ENCODE measurements at regions not wholly inside any gene's neighbourhood (a gene's known extent, or its start where the extent isn't known, plus 50 kb on each side); places are given as distances from the start of the nearest gene placed in this dataset.

DNA sequence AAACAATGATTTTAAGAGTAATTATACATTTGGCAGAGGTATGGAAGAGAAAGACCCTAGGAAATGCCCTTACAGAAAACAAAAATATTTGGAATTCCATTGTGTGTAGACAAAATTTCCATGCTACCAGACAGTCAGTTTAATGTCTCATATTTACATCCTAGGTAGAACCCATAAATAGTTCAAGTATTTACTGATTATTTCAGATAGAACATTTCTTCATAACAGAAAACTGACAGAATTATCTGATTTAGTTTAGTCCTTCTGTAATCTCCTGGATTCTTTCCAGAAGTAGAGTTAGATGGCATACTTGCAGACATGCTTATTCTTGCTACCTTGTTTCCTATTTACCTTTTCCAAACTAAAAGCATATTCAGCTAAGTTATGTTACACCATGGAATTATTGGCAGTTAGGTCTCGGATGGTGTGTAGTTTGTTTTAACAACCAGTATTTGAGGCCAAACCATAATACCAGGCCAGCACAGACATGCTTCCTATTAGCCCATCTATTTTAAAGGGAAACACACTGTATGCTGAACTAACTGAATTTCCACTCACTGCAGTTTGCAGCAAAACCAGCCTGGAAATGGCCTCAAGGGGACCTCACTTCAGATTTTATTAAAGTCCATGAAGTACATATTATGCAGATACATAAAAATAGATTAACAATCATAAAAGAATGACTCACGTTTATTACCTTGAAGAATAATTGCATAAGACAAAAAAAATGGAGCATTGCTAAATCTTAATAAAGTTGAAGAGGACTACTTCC is 126.6 kb upstream of the LRIG3 start:
- TF ChIP-seq, protein P1, sequence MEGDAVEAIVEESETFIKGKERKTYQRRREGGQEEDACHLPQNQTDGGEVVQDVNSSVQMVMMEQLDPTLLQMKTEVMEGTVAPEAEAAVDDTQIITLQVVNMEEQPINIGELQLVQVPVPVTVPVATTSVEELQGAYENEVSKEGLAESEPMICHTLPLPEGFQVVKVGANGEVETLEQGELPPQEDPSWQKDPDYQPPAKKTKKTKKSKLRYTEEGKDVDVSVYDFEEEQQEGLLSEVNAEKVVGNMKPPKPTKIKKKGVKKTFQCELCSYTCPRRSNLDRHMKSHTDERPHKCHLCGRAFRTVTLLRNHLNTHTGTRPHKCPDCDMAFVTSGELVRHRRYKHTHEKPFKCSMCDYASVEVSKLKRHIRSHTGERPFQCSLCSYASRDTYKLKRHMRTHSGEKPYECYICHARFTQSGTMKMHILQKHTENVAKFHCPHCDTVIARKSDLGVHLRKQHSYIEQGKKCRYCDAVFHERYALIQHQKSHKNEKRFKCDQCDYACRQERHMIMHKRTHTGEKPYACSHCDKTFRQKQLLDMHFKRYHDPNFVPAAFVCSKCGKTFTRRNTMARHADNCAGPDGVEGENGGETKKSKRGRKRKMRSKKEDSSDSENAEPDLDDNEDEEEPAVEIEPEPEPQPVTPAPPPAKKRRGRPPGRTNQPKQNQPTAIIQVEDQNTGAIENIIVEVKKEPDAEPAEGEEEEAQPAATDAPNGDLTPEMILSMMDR (IDR thresholded peaks at IDR 0.05): no peak
- TF ChIP-seq ZFX (IDR thresholded peaks at IDR 0.05; ENCODE audit: borderline replicate concordance): no peak

Measured in 22Rv1 (cell line).